ENCODE measurements at regions not wholly inside any gene's neighbourhood (a gene's known extent, or its start where the extent isn't known, plus 50 kb on each side); places are given as distances from the start of the nearest gene placed in this dataset.

DNA sequence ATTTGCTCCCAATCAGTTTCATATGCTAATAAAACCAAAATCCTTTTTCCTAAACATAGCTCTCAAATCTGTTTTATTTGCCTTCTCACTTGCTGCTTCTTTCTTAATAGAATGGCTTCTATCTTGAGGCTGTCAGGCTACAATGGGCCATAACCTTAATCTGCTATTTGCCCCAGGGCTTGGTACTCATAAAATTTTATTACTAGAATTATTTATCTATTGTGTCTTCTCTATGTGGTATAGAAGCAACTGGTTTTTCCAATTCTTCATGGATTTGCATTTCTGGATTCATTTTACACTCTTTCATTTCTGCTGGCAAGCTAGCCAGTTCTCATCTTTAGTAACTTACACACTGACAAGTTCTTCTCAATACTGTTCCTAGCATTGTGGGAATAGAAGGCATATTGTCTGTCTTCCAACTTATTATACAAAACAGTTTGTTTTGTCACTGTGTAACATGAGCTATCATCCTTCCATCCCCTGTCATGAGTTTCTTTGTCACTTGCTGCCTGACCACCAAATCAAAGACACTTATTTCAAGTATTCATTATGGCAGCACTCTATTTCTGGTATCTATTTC is 96.6 kb upstream of the KCNIP4 start:
- Mint-ChIP-seq H3K9me3 (ENCODE audit: unreplicated experiment) (no peaks in the 10 kb centered on the region), H3K36me3 (ENCODE audit: low read depth, unreplicated experiment) (no peaks in the 10 kb centered on the region), H3K4me3 (ENCODE audit: unreplicated experiment) (no peak overlapping the region), H3K4me1 (ENCODE audit: unreplicated experiment) (no peaks in the 10 kb centered on the region), H3K27ac (ENCODE audit: unreplicated experiment) (no peak overlapping the region), H3K27me3 (ENCODE audit: unreplicated experiment) (no peaks in the 10 kb centered on the region)
- no peak for DNase-seq (ENCODE audit: low spot score)
- TF ChIP-seq, protein P1, sequence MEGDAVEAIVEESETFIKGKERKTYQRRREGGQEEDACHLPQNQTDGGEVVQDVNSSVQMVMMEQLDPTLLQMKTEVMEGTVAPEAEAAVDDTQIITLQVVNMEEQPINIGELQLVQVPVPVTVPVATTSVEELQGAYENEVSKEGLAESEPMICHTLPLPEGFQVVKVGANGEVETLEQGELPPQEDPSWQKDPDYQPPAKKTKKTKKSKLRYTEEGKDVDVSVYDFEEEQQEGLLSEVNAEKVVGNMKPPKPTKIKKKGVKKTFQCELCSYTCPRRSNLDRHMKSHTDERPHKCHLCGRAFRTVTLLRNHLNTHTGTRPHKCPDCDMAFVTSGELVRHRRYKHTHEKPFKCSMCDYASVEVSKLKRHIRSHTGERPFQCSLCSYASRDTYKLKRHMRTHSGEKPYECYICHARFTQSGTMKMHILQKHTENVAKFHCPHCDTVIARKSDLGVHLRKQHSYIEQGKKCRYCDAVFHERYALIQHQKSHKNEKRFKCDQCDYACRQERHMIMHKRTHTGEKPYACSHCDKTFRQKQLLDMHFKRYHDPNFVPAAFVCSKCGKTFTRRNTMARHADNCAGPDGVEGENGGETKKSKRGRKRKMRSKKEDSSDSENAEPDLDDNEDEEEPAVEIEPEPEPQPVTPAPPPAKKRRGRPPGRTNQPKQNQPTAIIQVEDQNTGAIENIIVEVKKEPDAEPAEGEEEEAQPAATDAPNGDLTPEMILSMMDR (IDR thresholded peaks at IDR 0.05; ENCODE audit: unreplicated experiment), result no peak

DNA sequence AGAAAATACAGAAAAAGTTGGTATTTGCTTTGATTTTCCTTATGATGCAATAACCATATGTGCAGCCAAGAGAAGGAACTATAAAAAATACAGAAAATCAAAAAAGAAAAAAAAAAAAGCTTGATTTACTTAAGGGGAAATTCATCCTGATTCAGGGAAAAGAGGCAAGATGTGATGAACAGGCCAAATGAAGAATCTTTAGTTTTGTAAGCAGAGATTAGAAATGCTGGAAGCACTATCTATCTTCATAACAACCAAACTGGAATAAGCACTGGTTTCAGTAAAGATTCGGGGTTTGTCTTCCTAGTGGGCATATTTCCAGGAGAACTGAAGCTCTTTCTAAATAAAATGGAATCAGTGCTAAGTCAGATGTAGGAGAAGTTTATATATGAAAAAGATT is 82.9 kb upstream of the KCNIP4 start:
- Mint-ChIP-seq H3K4me3 (ENCODE audit: unreplicated experiment) (no peak overlapping the region), H3K27me3 (ENCODE audit: unreplicated experiment) (no peaks in the 10 kb centered on the region), H3K9me3 (ENCODE audit: unreplicated experiment) (no peaks in the 10 kb centered on the region), H3K36me3 (ENCODE audit: low read depth, unreplicated experiment) (no peaks in the 10 kb centered on the region), H3K4me1 (ENCODE audit: unreplicated experiment) (peaks cover 2% of the 10 kb centered on the region), H3K27ac (ENCODE audit: unreplicated experiment) (no peak overlapping the region)
- TF ChIP-seq, protein P1 (IDR thresholded peaks at IDR 0.05; ENCODE audit: unreplicated experiment), result no peak
- no peak for DNase-seq (ENCODE audit: low spot score)

DNA sequence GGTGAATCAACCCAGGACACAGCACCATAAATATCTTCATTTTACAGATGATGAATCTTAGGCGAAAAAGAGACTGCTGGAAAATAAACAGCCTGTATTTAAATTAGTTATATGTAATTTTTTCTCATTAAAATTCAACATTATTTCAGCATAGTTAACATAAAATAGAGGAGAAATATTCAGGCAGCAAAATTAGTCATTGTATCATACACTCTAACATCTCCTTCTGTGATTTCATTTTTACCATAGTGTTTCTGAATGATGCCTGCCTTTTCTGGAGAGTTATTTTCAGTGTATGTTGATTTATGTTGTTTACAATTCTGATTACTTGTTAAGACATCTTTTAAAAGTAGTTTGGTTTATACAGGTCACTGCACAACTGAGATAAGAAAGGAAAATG is 82.3 kb upstream of the KCNIP4 start:
- Mint-ChIP-seq H3K27me3 (ENCODE audit: unreplicated experiment) (no peaks in the 10 kb centered on the region), H3K4me1 (ENCODE audit: unreplicated experiment) (peaks cover 2% of the 10 kb centered on the region), H3K9me3 (ENCODE audit: unreplicated experiment) (no peaks in the 10 kb centered on the region), H3K36me3 (ENCODE audit: low read depth, unreplicated experiment) (no peaks in the 10 kb centered on the region), H3K27ac (ENCODE audit: unreplicated experiment) (no peak overlapping the region), H3K4me3 (ENCODE audit: unreplicated experiment) (no peak overlapping the region)
- no peak for DNase-seq (ENCODE audit: low spot score)
- TF ChIP-seq, protein P1 (IDR thresholded peaks at IDR 0.05; ENCODE audit: unreplicated experiment), result no peak

DNA sequence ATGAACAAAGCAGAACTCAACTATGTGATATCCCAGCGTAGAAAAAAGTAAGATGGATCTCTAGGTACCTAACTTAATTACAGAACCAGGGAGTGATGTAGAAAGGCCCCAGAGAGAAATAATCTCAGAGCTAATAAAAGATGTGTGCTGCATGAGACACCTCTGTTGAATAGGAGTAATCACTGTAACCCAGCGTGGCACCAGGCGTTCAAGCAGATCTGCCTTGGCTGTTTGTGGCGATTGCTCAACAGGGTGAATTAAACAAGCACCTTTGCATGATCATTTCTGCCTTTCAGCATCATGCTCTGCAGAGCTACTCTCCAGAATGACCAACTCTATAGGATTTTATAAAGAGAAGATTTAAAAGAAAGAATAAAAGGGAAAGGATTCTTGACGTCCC is 81.7 kb upstream of the KCNIP4 start:
- no peak for DNase-seq (ENCODE audit: low spot score)
- Mint-ChIP-seq H3K36me3 (ENCODE audit: low read depth, unreplicated experiment) (no peaks in the 10 kb centered on the region), H3K27ac (ENCODE audit: unreplicated experiment) (no peak overlapping the region), H3K4me3 (ENCODE audit: unreplicated experiment) (no peak overlapping the region), H3K27me3 (ENCODE audit: unreplicated experiment) (no peaks in the 10 kb centered on the region), H3K4me1 (ENCODE audit: unreplicated experiment) (peaks cover under 1% of the 10 kb centered on the region), H3K9me3 (ENCODE audit: unreplicated experiment) (no peaks in the 10 kb centered on the region)
- TF ChIP-seq, protein P1 (IDR thresholded peaks at IDR 0.05; ENCODE audit: unreplicated experiment), result no peak

DNA sequence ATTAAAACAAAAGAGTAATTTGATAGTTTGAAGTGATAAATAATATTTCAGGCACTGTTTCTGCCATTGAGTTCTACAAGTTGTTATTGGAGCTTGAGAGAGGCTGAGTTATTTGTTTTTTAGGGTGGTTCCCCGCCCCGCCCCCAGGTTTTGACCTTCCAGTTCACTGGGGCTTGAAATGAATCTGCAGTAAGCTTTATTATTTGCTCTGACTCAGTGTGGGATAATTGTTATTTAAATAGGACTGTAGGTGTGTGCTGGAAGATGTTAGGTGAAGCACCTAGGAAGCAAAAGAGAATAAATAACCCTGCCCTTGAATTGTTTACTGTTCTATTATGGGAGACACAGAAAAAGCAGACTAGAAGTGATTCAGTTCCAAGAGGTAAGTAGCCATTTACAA is 81.2 kb upstream of the KCNIP4 start:
- H3K36me3 Mint-ChIP-seq (ENCODE audit: low read depth, unreplicated experiment), result no peaks in the 10 kb centered on the region
- H3K9me3 Mint-ChIP-seq (ENCODE audit: unreplicated experiment), result no peaks in the 10 kb centered on the region
- no peak overlapping the region for H3K4me3 Mint-ChIP-seq (ENCODE audit: unreplicated experiment)
- DNase-seq (ENCODE audit: low spot score), result no peak
- no peak overlapping the region for H3K27ac Mint-ChIP-seq (ENCODE audit: unreplicated experiment)
- no peaks in the 10 kb centered on the region for H3K27me3 Mint-ChIP-seq (ENCODE audit: unreplicated experiment)
- TF ChIP-seq, protein P1 (IDR thresholded peaks at IDR 0.05; ENCODE audit: unreplicated experiment), result no peak
- no peaks in the 10 kb centered on the region for H3K4me1 Mint-ChIP-seq (ENCODE audit: unreplicated experiment)

All from endothelial cell (in vitro differentiated cells).